ENCODE measurements at regions not wholly inside any gene's neighbourhood (a gene's known extent, or its start where the extent isn't known, plus 50 kb on each side); places are given as distances from the start of the nearest gene placed in this dataset.

DNA sequence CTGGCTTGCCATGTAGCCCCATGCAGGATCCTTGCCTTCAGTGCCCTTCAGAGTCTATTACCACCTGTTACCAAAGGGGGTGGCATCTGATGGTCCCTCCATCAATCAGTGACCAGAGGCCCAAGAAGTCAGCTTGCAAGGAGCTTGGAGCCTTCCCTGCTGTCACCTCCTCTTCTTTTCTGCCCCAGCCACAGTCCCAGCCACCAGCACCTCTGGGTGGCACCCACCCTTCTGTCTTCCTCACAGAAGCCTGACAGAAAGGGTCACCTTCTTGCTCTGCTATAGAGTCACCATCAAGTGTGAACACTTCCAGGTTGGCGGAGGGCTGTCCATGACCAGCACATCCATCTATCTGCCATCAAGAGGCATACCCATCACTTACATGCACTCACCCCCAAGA lies 203.2 kb downstream of the SALL1 start:
- intact Hi-C loops (cut with DNase I), result loop anchor here in 1 of 2 donors (10.0 kb wide), 1 partner anchor 57 kb away; no protein-coding TSS in a partner anchor
- TF ChIP-seq, protein P1, sequence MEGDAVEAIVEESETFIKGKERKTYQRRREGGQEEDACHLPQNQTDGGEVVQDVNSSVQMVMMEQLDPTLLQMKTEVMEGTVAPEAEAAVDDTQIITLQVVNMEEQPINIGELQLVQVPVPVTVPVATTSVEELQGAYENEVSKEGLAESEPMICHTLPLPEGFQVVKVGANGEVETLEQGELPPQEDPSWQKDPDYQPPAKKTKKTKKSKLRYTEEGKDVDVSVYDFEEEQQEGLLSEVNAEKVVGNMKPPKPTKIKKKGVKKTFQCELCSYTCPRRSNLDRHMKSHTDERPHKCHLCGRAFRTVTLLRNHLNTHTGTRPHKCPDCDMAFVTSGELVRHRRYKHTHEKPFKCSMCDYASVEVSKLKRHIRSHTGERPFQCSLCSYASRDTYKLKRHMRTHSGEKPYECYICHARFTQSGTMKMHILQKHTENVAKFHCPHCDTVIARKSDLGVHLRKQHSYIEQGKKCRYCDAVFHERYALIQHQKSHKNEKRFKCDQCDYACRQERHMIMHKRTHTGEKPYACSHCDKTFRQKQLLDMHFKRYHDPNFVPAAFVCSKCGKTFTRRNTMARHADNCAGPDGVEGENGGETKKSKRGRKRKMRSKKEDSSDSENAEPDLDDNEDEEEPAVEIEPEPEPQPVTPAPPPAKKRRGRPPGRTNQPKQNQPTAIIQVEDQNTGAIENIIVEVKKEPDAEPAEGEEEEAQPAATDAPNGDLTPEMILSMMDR (IDR thresholded peaks at IDR 0.05), result no peak
- ATAC-seq (no peak), DNase-seq (no peak)
- H3K36me3 ChIP-seq (ENCODE audit: insufficient read depth in 1 of 2, low read depth in 1 of 2), result no peaks in the 10 kb centered on the region
- no peaks in the 10 kb centered on the region for H3K4me1 ChIP-seq
- H3K9me3 ChIP-seq, result no peaks in the 10 kb centered on the region
- no peak overlapping the region for H3K4me3 ChIP-seq
- no peak overlapping the region for H3K27ac ChIP-seq
- WGBS, 3 donors, result 100% methylated on average over 1 of the region's 1 CpG
- H3K27me3 ChIP-seq (ENCODE audit: insufficient read depth in 3 of 3, low read length in 2 of 3), result no peaks in the 10 kb centered on the region

DNA sequence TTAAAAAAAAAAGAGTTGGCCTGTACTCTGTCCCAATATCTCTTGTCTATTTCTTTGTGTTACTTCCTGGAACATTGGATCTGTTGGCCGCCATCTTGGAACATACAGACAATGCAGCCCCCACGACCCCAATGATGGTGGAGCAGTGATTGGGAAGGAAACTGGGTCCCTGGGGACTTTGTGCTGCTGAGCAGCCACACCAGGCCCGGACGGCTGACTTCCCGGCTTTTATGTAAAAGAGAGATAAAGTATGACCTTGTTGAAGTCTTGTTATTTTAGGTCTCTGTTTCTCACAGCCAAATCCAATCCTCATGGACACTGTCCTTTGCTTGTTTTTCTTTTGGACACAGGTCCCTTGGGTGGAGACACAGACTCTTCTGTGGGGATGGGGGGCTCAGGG lies 204.5 kb downstream of the SALL1 start:
- no peak overlapping the region for H3K4me3 ChIP-seq
- no peak for DNase-seq
- H3K27me3 ChIP-seq (ENCODE audit: insufficient read depth in 3 of 3, low read length in 2 of 3), result no peaks in the 10 kb centered on the region
- H3K4me1 ChIP-seq, result no peaks in the 10 kb centered on the region
- no peaks in the 10 kb centered on the region for H3K9me3 ChIP-seq
- H3K36me3 ChIP-seq (ENCODE audit: insufficient read depth in 1 of 2, low read depth in 1 of 2), result no peaks in the 10 kb centered on the region
- TF ChIP-seq, protein P1 (IDR thresholded peaks at IDR 0.05), result no peak
- 62 to 70% (median 68%) methylated on average over 5 of the region's 5 CpGs for WGBS, 3 donors
- intact Hi-C loops (cut with DNase I), result loop anchor here in 1 of 2 donors (10.0 kb wide), 1 partner anchor 58 kb away; no protein-coding TSS in a partner anchor
- no peak for ATAC-seq
- no peak overlapping the region for H3K27ac ChIP-seq

DNA sequence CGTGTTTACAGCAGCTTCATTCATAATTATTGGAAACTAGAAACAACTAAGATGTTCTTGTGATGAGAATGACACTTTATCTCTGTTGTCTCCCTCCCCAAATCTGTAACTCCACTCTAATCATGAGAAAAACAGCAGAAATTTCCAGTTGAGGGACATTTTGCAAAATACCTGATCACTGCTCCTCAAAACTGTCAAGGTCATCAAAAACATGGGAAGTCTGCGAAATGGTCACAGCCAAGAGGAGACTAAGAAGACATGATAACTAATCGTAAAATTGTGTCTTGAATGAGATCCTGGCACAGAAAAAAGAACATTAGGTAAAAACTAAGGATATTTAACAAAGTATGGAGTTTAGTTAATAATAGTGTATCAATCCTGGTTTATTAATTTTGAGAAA lies 204.2 kb downstream of the CYLD start:
- intact Hi-C loops (cut with DNase I), result loop anchor here in 1 of 2 donors (10.0 kb wide), 1 partner anchor 59 kb away; no protein-coding TSS in a partner anchor
- H3K27ac ChIP-seq, result no peak overlapping the region
- no peaks in the 10 kb centered on the region for H3K9me3 ChIP-seq
- H3K27me3 ChIP-seq (ENCODE audit: insufficient read depth in 3 of 3, low read length in 2 of 3), result no peaks in the 10 kb centered on the region
- no peak overlapping the region for H3K4me3 ChIP-seq
- TF ChIP-seq, protein P1 (IDR thresholded peaks at IDR 0.05), result no peak
- H3K36me3 ChIP-seq (ENCODE audit: insufficient read depth in 1 of 2, low read depth in 1 of 2), result no peaks in the 10 kb centered on the region
- whole genome bisulfite sequencing, 3 donors, result 75 to 77% (median 76%) methylated on average over 3 of the region's 3 CpGs
- DNase-seq (no peak), ATAC-seq (no peak)
- no peaks in the 10 kb centered on the region for H3K4me1 ChIP-seq

DNA sequence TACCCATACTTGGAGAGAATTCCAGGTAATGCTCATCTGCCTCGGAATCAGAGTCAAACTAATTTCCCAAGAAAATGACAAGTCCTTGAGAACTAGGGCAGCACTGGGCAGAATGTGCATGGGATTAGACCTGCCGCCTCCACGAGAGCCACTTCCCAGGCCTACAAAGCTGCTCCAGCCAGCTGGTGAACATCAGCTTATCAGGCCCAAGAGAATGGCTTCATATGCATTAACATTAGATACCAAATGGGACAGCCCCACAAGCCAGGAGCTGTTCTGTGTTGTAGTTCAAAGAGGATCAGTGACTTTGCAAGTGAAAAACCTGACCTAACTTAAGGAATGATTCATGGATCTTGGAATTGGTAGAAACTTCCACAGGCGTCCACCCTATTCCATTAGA lies 203.3 kb downstream of the CYLD start:
- WGBS, 3 donors, result 65 to 74% (median 70%) methylated on average over 4 of the region's 4 CpGs
- Histone ChIP-seq H3K4me1 (no peaks in the 10 kb centered on the region), H3K4me3 (no peak overlapping the region), H3K27ac (no peak overlapping the region), H3K9me3 (no peaks in the 10 kb centered on the region), H3K27me3 (ENCODE audit: insufficient read depth in 3 of 3, low read length in 2 of 3) (no peaks in the 10 kb centered on the region), H3K36me3 (ENCODE audit: insufficient read depth in 1 of 2, low read depth in 1 of 2) (no peaks in the 10 kb centered on the region)
- DNase-seq, result no peak
- no peak for ATAC-seq
- intact Hi-C loops (cut with DNase I), result loop anchor here in 1 of 2 donors (10.0 kb wide), 1 partner anchor 60 kb away; no protein-coding TSS in a partner anchor
- TF ChIP-seq, protein P1 (IDR thresholded peaks at IDR 0.05), result no peak

DNA sequence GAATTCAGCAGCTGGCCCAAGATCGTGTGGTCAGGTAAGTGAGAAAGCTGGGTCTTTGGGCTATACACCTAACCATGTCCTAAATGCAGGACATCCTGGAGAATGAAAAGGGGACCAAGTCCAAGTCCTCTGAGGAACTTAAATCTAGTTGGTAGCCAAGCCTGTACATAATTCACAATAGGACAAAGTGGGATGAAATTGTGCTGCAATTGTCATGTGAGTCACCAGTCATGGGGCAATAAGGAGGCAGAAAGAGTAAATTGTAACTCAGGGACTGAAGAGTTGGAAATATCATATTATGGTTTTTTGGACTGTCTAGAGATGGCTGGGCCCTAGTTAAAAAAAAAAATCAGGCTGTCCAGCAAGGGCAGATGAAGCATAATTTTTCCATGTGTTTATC lies 202.6 kb downstream of the CYLD start:
- intact Hi-C loops (cut with DNase I), result loop anchor here in 1 of 2 donors (10.0 kb wide), 1 partner anchor 60 kb away; no protein-coding TSS in a partner anchor

More for the DNA sequence above, 202.6 kb downstream of the CYLD start:
- Histone ChIP-seq H3K9me3 (no peaks in the 10 kb centered on the region), H3K36me3 (ENCODE audit: insufficient read depth in 1 of 2, low read depth in 1 of 2) (no peaks in the 10 kb centered on the region), H3K4me3 (no peak overlapping the region), H3K4me1 (no peaks in the 10 kb centered on the region), H3K27ac (no peak overlapping the region), H3K27me3 (ENCODE audit: insufficient read depth in 3 of 3, low read length in 2 of 3) (no peaks in the 10 kb centered on the region)
- ATAC-seq (no peak), DNase-seq (no peak)
- TF ChIP-seq, protein P1 (IDR thresholded peaks at IDR 0.05), result no peak
- 29 to 41% (median 31%) methylated on average over 1 of the region's 1 CpG for WGBS, 3 donors
